Fibroblast of lung (primary cell): ENCODE measurements at regions not wholly inside any gene's neighbourhood (a gene's known extent, or its start where the extent isn't known, plus 50 kb on each side); places are given as distances from the start of the nearest gene placed in this dataset.

Experiments used
- DNase-seq, 2 donors: peaks; one replicate each; pipeline versions ENCODE4 v3.0.0 to v3.0.0-alpha.2; 2010; ENCODE audit warnings: low read depth in 2 of 2
- H2AFZ ChIP-seq: 2 replicates; pipeline ENCODE4 v1.5.1; 2012; ENCODE audit warnings: low read length, control low read depth, inconsistent platforms
- H3K27ac ChIP-seq: 2 replicates; pipeline ENCODE4 v1.5.1; 2011; ENCODE audit warnings: low read length, control low read depth; ENCODE audit not compliant: insufficient read depth
- H3K27me3 ChIP-seq: 2 replicates; pipeline ENCODE4 v1.5.1; 2011; ENCODE audit warnings: mild to moderate bottlenecking, low read length; ENCODE audit not compliant: control insufficient read depth, insufficient read depth
- H3K36me3 ChIP-seq: 2 replicates; pipeline ENCODE4 v1.5.1; 2011; ENCODE audit warnings: low read length; ENCODE audit not compliant: control insufficient read depth, insufficient read depth
- H3K4me1 ChIP-seq: 2 replicates; pipeline ENCODE4 v1.5.1; 2011; ENCODE audit warnings: low read length; ENCODE audit not compliant: control insufficient read depth, insufficient read depth; ENCODE audit errors: extremely low read depth
- H3K4me2 ChIP-seq: 2 replicates; pipeline ENCODE4 v1.5.1; 2011; ENCODE audit warnings: low read length, control low read depth; ENCODE audit not compliant: insufficient read depth; ENCODE audit errors: extremely low read depth
- H3K4me3 ChIP-seq, 4 experiments: fragments of 200-600 bp in 1 of 4; sonication (generic) in 1 of 4; replicated peaks in 1 of 4; 2 replicates each; pipeline ENCODE4 v1.5.1; 2011 to 2016; ENCODE audit warnings: low read length in 4 of 4, low read depth in 3 of 4, mild to moderate bottlenecking in 3 of 4, control low read depth in 2 of 4, inconsistent platforms in 1 of 4, mixed read lengths in 1 of 4; ENCODE audit not compliant: insufficient read depth in 1 of 4; ENCODE audit errors: control extremely low read depth in 1 of 4
- H3K79me2 ChIP-seq: 2 replicates; pipeline ENCODE4 v1.5.1; 2012; ENCODE audit warnings: mild to moderate bottlenecking, low read length, inconsistent platforms; ENCODE audit not compliant: control insufficient read depth, insufficient read depth
- H3K9ac ChIP-seq: 2 replicates; pipeline ENCODE4 v1.5.1; 2011; ENCODE audit warnings: mild to moderate bottlenecking, low read length, control low read depth; ENCODE audit not compliant: insufficient read depth
- H3K9me3 ChIP-seq: 2 replicates; pipeline ENCODE4 v1.5.1; 2012; ENCODE audit warnings: low read depth, low read length; ENCODE audit not compliant: control insufficient read depth, insufficient read depth
- H4K20me1 ChIP-seq: 2 replicates; pipeline ENCODE4 v1.5.1; 2011; ENCODE audit warnings: low read length; ENCODE audit not compliant: control insufficient read depth, insufficient read depth; ENCODE audit errors: extremely low read depth
- EZH2 ChIP-seq: IDR thresholded peaks from 2 replicates; pipeline ENCODE4 v1.5.1; 2012; ENCODE audit warnings: low read length, control low read depth, mild to moderate bottlenecking; ENCODE audit errors: missing control alignments
- TF ChIP-seq, protein P1 (sequence below), 2 donors: IDR thresholded peaks in 1 of 2; conservative IDR thresholded peaks in 1 of 2; 1 replicate in 1 of 2; 2 replicates in 1 of 2; pipeline ENCODE4 v1.5.1; 2011 to 2012; ENCODE audit warnings: low read length in 2 of 2, control low read depth in 1 of 2, inconsistent platforms in 1 of 2, low read depth in 1 of 2, mild to moderate bottlenecking in 1 of 2

GRCh38 chr12:27870939-27871338, 90.9 kb upstream of the MANSC4 start:
- no peak overlapping the region for H3K4me2 ChIP-seq
- TF ChIP-seq, protein P1, sequence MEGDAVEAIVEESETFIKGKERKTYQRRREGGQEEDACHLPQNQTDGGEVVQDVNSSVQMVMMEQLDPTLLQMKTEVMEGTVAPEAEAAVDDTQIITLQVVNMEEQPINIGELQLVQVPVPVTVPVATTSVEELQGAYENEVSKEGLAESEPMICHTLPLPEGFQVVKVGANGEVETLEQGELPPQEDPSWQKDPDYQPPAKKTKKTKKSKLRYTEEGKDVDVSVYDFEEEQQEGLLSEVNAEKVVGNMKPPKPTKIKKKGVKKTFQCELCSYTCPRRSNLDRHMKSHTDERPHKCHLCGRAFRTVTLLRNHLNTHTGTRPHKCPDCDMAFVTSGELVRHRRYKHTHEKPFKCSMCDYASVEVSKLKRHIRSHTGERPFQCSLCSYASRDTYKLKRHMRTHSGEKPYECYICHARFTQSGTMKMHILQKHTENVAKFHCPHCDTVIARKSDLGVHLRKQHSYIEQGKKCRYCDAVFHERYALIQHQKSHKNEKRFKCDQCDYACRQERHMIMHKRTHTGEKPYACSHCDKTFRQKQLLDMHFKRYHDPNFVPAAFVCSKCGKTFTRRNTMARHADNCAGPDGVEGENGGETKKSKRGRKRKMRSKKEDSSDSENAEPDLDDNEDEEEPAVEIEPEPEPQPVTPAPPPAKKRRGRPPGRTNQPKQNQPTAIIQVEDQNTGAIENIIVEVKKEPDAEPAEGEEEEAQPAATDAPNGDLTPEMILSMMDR (conservative IDR thresholded peaks at IDR 0.05 in 1 of 2, IDR thresholded peaks at IDR 0.05 in 1 of 2; ENCODE audit: low read depth in 1 of 2, low read length in 2 of 2) = no peak
- TF ChIP-seq EZH2 = no peak
- H3K79me2 ChIP-seq = no peaks in the 10 kb centered on the region
- no peak overlapping the region for H2AFZ ChIP-seq
- no peaks in the 10 kb centered on the region for H3K9me3 ChIP-seq
- peak; percentile 70 to 92 for DNase-seq
- no peak overlapping the region for H3K27ac ChIP-seq
- no peaks in the 10 kb centered on the region for H4K20me1 ChIP-seq
- no peaks in the 10 kb centered on the region for H3K27me3 ChIP-seq
- H3K4me3 ChIP-seq = no peak overlapping the region
- H3K9ac ChIP-seq = no peak overlapping the region
- H3K36me3 ChIP-seq = no peaks in the 10 kb centered on the region
- H3K4me1 ChIP-seq = peaks cover 5% of the 10 kb centered on the region

DNA sequence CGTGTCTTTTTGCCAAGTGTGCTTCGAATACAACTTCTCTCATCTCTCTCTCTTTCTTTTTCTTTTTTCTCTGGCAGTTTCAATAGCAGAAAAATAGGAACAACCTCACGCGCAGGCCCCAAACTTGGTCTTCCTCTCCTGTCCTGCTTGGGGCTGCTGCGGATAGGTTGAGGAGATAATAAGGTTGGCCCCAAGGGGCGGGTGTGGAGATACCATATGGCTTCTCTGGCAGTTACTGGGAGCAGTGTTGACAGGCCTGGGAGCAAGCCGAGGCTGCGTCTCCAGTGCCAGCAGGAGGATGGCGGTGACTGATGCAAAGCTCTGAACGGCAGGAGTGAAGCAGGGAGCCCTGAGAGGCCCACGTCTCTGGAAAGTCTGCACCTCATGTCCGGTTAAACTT, 89.5 kb upstream of the MANSC4 start:
- H3K9ac ChIP-seq = no peak overlapping the region
- DNase-seq = no peak

GRCh38 chr12:27868139-27868538, 88.1 kb upstream of the MANSC4 start:
- Histone ChIP-seq H3K4me3 (no peak overlapping the region), H3K9me3 (no peaks in the 10 kb centered on the region), H4K20me1 (no peaks in the 10 kb centered on the region), H3K27me3 (no peaks in the 10 kb centered on the region), H3K9ac (no peak overlapping the region), H3K36me3 (no peaks in the 10 kb centered on the region), H3K4me1 (peaks cover 6% of the 10 kb centered on the region), H3K4me2 (no peak overlapping the region), H3K79me2 (no peaks in the 10 kb centered on the region), H2AFZ (no peak overlapping the region), H3K27ac (no peak overlapping the region)
- TF ChIP-seq EZH2 = no peak
- TF ChIP-seq, protein P1 (conservative IDR thresholded peaks at IDR 0.05 in 1 of 2, IDR thresholded peaks at IDR 0.05 in 1 of 2; ENCODE audit: low read depth in 1 of 2, low read length in 2 of 2) = no peak
- DNase-seq = peak; percentile 92 to 94

More for the DNA sequence above, 89.5 kb upstream of the MANSC4 start:
- Histone ChIP-seq H3K4me3 (no peak overlapping the region), H3K4me1 (peaks cover 6% of the 10 kb centered on the region), H3K79me2 (no peaks in the 10 kb centered on the region), H2AFZ (no peak overlapping the region), H3K27ac (no peak overlapping the region), H3K9me3 (no peaks in the 10 kb centered on the region), H4K20me1 (no peaks in the 10 kb centered on the region), H3K4me2 (no peak overlapping the region), H3K27me3 (no peaks in the 10 kb centered on the region), H3K36me3 (no peaks in the 10 kb centered on the region)
- TF ChIP-seq EZH2 = no peak
